Nucleus accumbens (tissue), 56 donors: ENCODE measurements at regions not wholly inside any gene's neighbourhood (a gene's known extent, or its start where the extent isn't known, plus 50 kb on each side); places are given as distances from the start of the nearest gene placed in this dataset.

Source experiments
- DNase-seq, 56 donors: peaks; one replicate each; lab custom pipeline; 2025; lab: John Stamatoyannopoulos, UW

- DNase-seq: no peak
Observed at GRCh38 chr2:129262934-129263333, 716.5 kb upstream of the RAB6C start.

GRCh38 chr2:129263939-129264338, 715.5 kb upstream of the RAB6C start:
- DNase-seq: no peak

GRCh38 chr2:129267559-129267958, 711.9 kb upstream of the RAB6C start:
- DNase-seq: no peak

GRCh38 chr2:129273266-129274037, 706.0 kb upstream of the RAB6C start:
- DNase-seq: no peak

- DNase-seq: no peak
Observed at GRCh38 chr2:129274038-129274415, 705.4 kb upstream of the RAB6C start.

GRCh38 chr2:129274918-129275317, 704.5 kb upstream of the RAB6C start:
- DNase-seq: no peak

- peak in 13 of 56 donors; percentile 9 to 61 (median 35) for DNase-seq
Observed at GRCh38 chr2:129275706-129276105, 703.8 kb upstream of the RAB6C start.

- no peak for DNase-seq
Observed at GRCh38 chr2:129276978-129277584, 702.4 kb upstream of the RAB6C start.

- no peak for DNase-seq
Observed at GRCh38 chr2:129277585-129277981, 701.9 kb upstream of the RAB6C start.

GRCh38 chr2:129281791-129282530, 697.5 kb upstream of the RAB6C start:
- DNase-seq: no peak

GRCh38 chr2:129285012-129285411, 694.5 kb upstream of the RAB6C start:
- no peak for DNase-seq

- no peak for DNase-seq
Observed at GRCh38 chr2:129293326-129293725, 686.1 kb upstream of the RAB6C start.

- no peak for DNase-seq
Observed at GRCh38 chr2:129296396-129296795, 683.1 kb upstream of the RAB6C start.

- no peak for DNase-seq
Observed at GRCh38 chr2:129296806-129297205, 682.7 kb upstream of the RAB6C start.

GRCh38 chr2:129297430-129297829, 682.0 kb upstream of the RAB6C start:
- DNase-seq: no peak

- DNase-seq: no peak
Observed at GRCh38 chr2:129299338-129299737, 680.1 kb upstream of the RAB6C start.

- DNase-seq: no peak
Observed at GRCh38 chr2:129299756-129300155, 679.7 kb upstream of the RAB6C start.

- DNase-seq: no peak
Observed at GRCh38 chr2:129300456-129300855, 679.0 kb upstream of the RAB6C start.

- DNase-seq: no peak
Observed at GRCh38 chr2:129301431-129301913, 678.0 kb upstream of the RAB6C start.

GRCh38 chr2:129302106-129302505, 677.4 kb upstream of the RAB6C start:
- DNase-seq: no peak

GRCh38 chr2:129302561-129303183, 676.8 kb upstream of the RAB6C start:
- no peak for DNase-seq
